Activated CD4-positive, alpha-beta T cell treated with anti-CD3 and anti-CD28 coated beads, Interleukin-10, Interleukin-2, amounts not matched to agents 100 ng/mL and 50 ng/mL, durations not matched to agents 16 hours and 8 hours (primary cell): ENCODE measurements at regions not wholly inside any gene's neighbourhood (a gene's known extent, or its start where the extent isn't known, plus 50 kb on each side); places are given as distances from the start of the nearest gene placed in this dataset.
A peak's percentile ranks its signal among the peaks of the same experiment; 100 is the strongest.
"Not testable (repeated sequence)": the region's sequence is repeated elsewhere in the genome, so short reads cannot be mapped to it uniquely, and the experiment has no call there.

Experiments used
- DNase-seq: peaks from one replicate; pipeline ENCODE4 v3.0.0-alpha.2; 2020

GRCh38 chr17:14451729-14452191 is 150.9 kb downstream of the HS3ST3B1 start:
- no peak for DNase-seq

- DNase-seq = no peak
These were observed 147.9 kb downstream of the HS3ST3B1 start for GRCh38 chr17:14448818-14449217.

GRCh38 chr17:14446825-14447224 is 145.9 kb downstream of the HS3ST3B1 start:
- no peak for DNase-seq

- no peak for DNase-seq
These were observed 144.0 kb downstream of the HS3ST3B1 start for GRCh38 chr17:14444915-14445314.

GRCh38 chr17:14442798-14443528 is 142.1 kb downstream of the HS3ST3B1 start:
- no peak for DNase-seq

- no peak for DNase-seq
These were observed 136.3 kb downstream of the HS3ST3B1 start for GRCh38 chr17:14437176-14437575.

- DNase-seq = no peak
These were observed 135.4 kb downstream of the HS3ST3B1 start for GRCh38 chr17:14436266-14436665.

- no peak for DNase-seq
These were observed 133.6 kb downstream of the HS3ST3B1 start for GRCh38 chr17:14434506-14434905.

GRCh38 chr17:14432079-14432478 is 131.2 kb downstream of the HS3ST3B1 start:
- no peak for DNase-seq

- no peak for DNase-seq
These were observed 128.2 kb downstream of the HS3ST3B1 start for GRCh38 chr17:14429084-14429483.

GRCh38 chr17:14428648-14429029 is 127.8 kb downstream of the HS3ST3B1 start:
- peak; percentile 40 for DNase-seq

- DNase-seq = peak; percentile 81
These were observed 127.2 kb downstream of the HS3ST3B1 start for GRCh38 chr17:14427900-14428647.

GRCh38 chr17:14423156-14423555 is 122.3 kb downstream of the HS3ST3B1 start:
- DNase-seq = not testable (repeated sequence)

- no peak for DNase-seq
These were observed 116.5 kb downstream of the HS3ST3B1 start for GRCh38 chr17:14417336-14417735.

- no peak for DNase-seq
These were observed 108.4 kb downstream of the HS3ST3B1 start for GRCh38 chr17:14409292-14409691.

- DNase-seq = no peak
These were observed 106.7 kb downstream of the HS3ST3B1 start for GRCh38 chr17:14407541-14407940.

GRCh38 chr17:14405189-14405588 is 104.3 kb downstream of the HS3ST3B1 start:
- DNase-seq = no peak
